Mucosa of descending colon (tissue), 3 donors: ENCODE measurements at regions not wholly inside any gene's neighbourhood (a gene's known extent, or its start where the extent isn't known, plus 50 kb on each side); places are given as distances from the start of the nearest gene placed in this dataset.

Source experiments
- ATAC-seq: fragments of 200-7000 bp; cut with Tn5 transposase; one replicate; pipeline ENCODE4 v1.9.1; 2020; ENCODE audit warnings: mild to moderate bottlenecking, moderate library complexity
- DNase-seq, 3 donors: peaks; one replicate each; pipeline ENCODE4 v3.0.0-alpha.2; 2020
- H3K36me3 ChIP-seq: fragments of 200-600 bp; one replicate; pipeline ENCODE4 v1.8.0; 2021; ENCODE audit warnings: low read depth, mild to moderate bottlenecking
- H3K4me1 ChIP-seq: fragments of 200-600 bp; one replicate; pipeline ENCODE4 v1.8.0; 2021; ENCODE audit warnings: low read depth, mild to moderate bottlenecking
- H3K4me3 ChIP-seq: fragments of 200-600 bp; one replicate; pipeline ENCODE4 v1.8.0; 2021; ENCODE audit warnings: mild to moderate bottlenecking
- H3K9me3 ChIP-seq: fragments of 200-600 bp; one replicate; pipeline ENCODE4 v1.8.0; 2021; ENCODE audit warnings: mild to moderate bottlenecking
- CTCF ChIP-seq: fragments of 200-600 bp; IDR thresholded peaks from one replicate; pipeline ENCODE4 v1.8.0; 2022; ENCODE audit warnings: antibody characterized with exemption, mild to moderate bottlenecking
- intact Hi-C, 2 donors: fragments of 100-400 bp; cut with DNase I in 1 of 2; cut with micrococcal nuclease in 1 of 2; formaldehyde crosslinking; loops; one replicate each; pipeline versions ENCODE4 v1.11.0 to v1.11.1; 2022; cut with DNase I, micrococcal nuclease
- donor health status: DM: no; HTN: no; CAD: no; lungs with moderate emphysema.
- donor health status: DM: no; HTN: no; CAD: no.
- donor health status: DM: no; HTN: yes; CAD: no.

GRCh38 chr1:219670426-219671149, 57.7 kb upstream of the ZC3H11B start:
- Histone ChIP-seq H3K9me3 (no peaks in the 10 kb centered on the region), H3K36me3 (no peaks in the 10 kb centered on the region), H3K4me1 (no peaks in the 10 kb centered on the region), H3K4me3 (no peak overlapping the region)
- intact Hi-C loops, result no loop called here
- DNase-seq (no peak), ATAC-seq (no peak)
- no peak for TF ChIP-seq CTCF

GRCh38 chr1:219669556-219669955, 56.7 kb upstream of the ZC3H11B start:
- no peak for TF ChIP-seq CTCF
- no peaks in the 10 kb centered on the region for H3K4me1 ChIP-seq
- H3K9me3 ChIP-seq, result no peaks in the 10 kb centered on the region
- H3K4me3 ChIP-seq, result no peak overlapping the region
- intact Hi-C loops, result no loop called here
- DNase-seq (no peak), ATAC-seq (no peak)
- no peaks in the 10 kb centered on the region for H3K36me3 ChIP-seq

- no peak for ATAC-seq
- H3K4me3 ChIP-seq, result no peak overlapping the region
- H3K4me1 ChIP-seq, result no peaks in the 10 kb centered on the region
- no peaks in the 10 kb centered on the region for H3K36me3 ChIP-seq
- no peaks in the 10 kb centered on the region for H3K9me3 ChIP-seq
- no peak for DNase-seq
- TF ChIP-seq CTCF, result no peak
- intact Hi-C loops, result no loop called here
Observed at GRCh38 chr1:219669042-219669441, 56.1 kb upstream of the ZC3H11B start.

- H3K4me1 ChIP-seq, result no peaks in the 10 kb centered on the region
- no peak overlapping the region for H3K4me3 ChIP-seq
- H3K36me3 ChIP-seq, result no peaks in the 10 kb centered on the region
- no peak for DNase-seq
- H3K9me3 ChIP-seq, result no peaks in the 10 kb centered on the region
- no peak for TF ChIP-seq CTCF
- ATAC-seq, result no peak
- intact Hi-C loops, result no loop called here
Observed at GRCh38 chr1:219668446-219668845, 55.5 kb upstream of the ZC3H11B start.

GRCh38 chr1:219666242-219666641, 53.3 kb upstream of the ZC3H11B start:
- ATAC-seq, result no peak
- intact Hi-C loops, result no loop called here

More at GRCh38 chr1:219666242-219666641, 53.3 kb upstream of the ZC3H11B start:
- Histone ChIP-seq H3K9me3 (no peaks in the 10 kb centered on the region), H3K4me3 (no peak overlapping the region), H3K36me3 (no peaks in the 10 kb centered on the region), H3K4me1 (no peaks in the 10 kb centered on the region)
- DNase-seq, result no peak
- TF ChIP-seq CTCF, result no peak
